ENCODE measurements at regions not wholly inside any gene's neighbourhood (a gene's known extent, or its start where the extent isn't known, plus 50 kb on each side); places are given as distances from the start of the nearest gene placed in this dataset.

- Mint-ChIP-seq H3K27ac (no peak overlapping the region), H3K9me3 (no peaks in the 10 kb centered on the region), H3K36me3 (no peaks in the 10 kb centered on the region), H3K4me3 (no peak overlapping the region), H3K27me3 (no peaks in the 10 kb centered on the region), H3K4me1 (ENCODE audit: unreplicated experiment) (peaks cover 59% of the 10 kb centered on the region)
- no peak for TF ChIP-seq CTCF (conservative IDR thresholded peaks at IDR 0.05)
- no peak for DNase-seq (ENCODE audit: extremely low spot score, unreplicated experiment)
These were observed 128.8 kb upstream of the IL12A start for GRCh38 chr3:159859836-159860235.

- TF ChIP-seq CTCF (conservative IDR thresholded peaks at IDR 0.05) = no peak
- no peak for DNase-seq (ENCODE audit: extremely low spot score, unreplicated experiment)
- H3K9me3 Mint-ChIP-seq = no peaks in the 10 kb centered on the region
- no peak overlapping the region for H3K27ac Mint-ChIP-seq
- no peaks in the 10 kb centered on the region for H3K27me3 Mint-ChIP-seq
- no peak overlapping the region for H3K4me3 Mint-ChIP-seq
- H3K36me3 Mint-ChIP-seq = no peaks in the 10 kb centered on the region
- H3K4me1 Mint-ChIP-seq (ENCODE audit: unreplicated experiment) = peaks cover 62% of the 10 kb centered on the region
These were observed 128.1 kb upstream of the IL12A start for GRCh38 chr3:159860269-159861116.

- H3K4me1 Mint-ChIP-seq (ENCODE audit: unreplicated experiment) = peaks cover 54% of the 10 kb centered on the region
- H3K36me3 Mint-ChIP-seq = no peaks in the 10 kb centered on the region
- no peak overlapping the region for H3K27ac Mint-ChIP-seq
- no peak overlapping the region for H3K4me3 Mint-ChIP-seq
- DNase-seq (ENCODE audit: extremely low spot score, unreplicated experiment) = no peak
- H3K9me3 Mint-ChIP-seq = no peaks in the 10 kb centered on the region
- TF ChIP-seq CTCF (conservative IDR thresholded peaks at IDR 0.05) = no peak
- H3K27me3 Mint-ChIP-seq = no peaks in the 10 kb centered on the region
These were observed 127.2 kb upstream of the IL12A start for GRCh38 chr3:159861369-159861987.

GRCh38 chr3:159865041-159865579 lies 123.5 kb upstream of the IL12A start:
- no peak for DNase-seq (ENCODE audit: extremely low spot score, unreplicated experiment)
- peak overlapping the region; percentile 6 for H3K27ac Mint-ChIP-seq
- H3K36me3 Mint-ChIP-seq = peaks cover 5% of the 10 kb centered on the region
- no peaks in the 10 kb centered on the region for H3K27me3 Mint-ChIP-seq
- H3K4me1 Mint-ChIP-seq (ENCODE audit: unreplicated experiment) = peaks cover 31% of the 10 kb centered on the region
- TF ChIP-seq CTCF (conservative IDR thresholded peaks at IDR 0.05) = no peak
- H3K9me3 Mint-ChIP-seq = no peaks in the 10 kb centered on the region
- H3K4me3 Mint-ChIP-seq = no peak overlapping the region

- H3K27ac Mint-ChIP-seq = no peak overlapping the region
- no peak for DNase-seq (ENCODE audit: extremely low spot score, unreplicated experiment)
- no peak for TF ChIP-seq CTCF (conservative IDR thresholded peaks at IDR 0.05)
These were observed 122.4 kb upstream of the IL12A start for GRCh38 chr3:159866201-159866746.

More at GRCh38 chr3:159866201-159866746, 122.4 kb upstream of the IL12A start:
- no peak overlapping the region for H3K4me3 Mint-ChIP-seq
- no peaks in the 10 kb centered on the region for H3K9me3 Mint-ChIP-seq
- peaks cover 5% of the 10 kb centered on the region for H3K36me3 Mint-ChIP-seq
- peaks cover 20% of the 10 kb centered on the region for H3K4me1 Mint-ChIP-seq (ENCODE audit: unreplicated experiment)
- H3K27me3 Mint-ChIP-seq = no peaks in the 10 kb centered on the region
